Fibroblast of lung (primary cell): ENCODE measurements at regions not wholly inside any gene's neighbourhood (a gene's known extent, or its start where the extent isn't known, plus 50 kb on each side); places are given as distances from the start of the nearest gene placed in this dataset.

Source experiments
- DNase-seq, 2 donors: peaks; one replicate each; pipeline versions ENCODE4 v3.0.0 to v3.0.0-alpha.2; 2010; ENCODE audit warnings: low read depth in 2 of 2
- H2AFZ ChIP-seq: 2 replicates; pipeline ENCODE4 v1.5.1; 2012; ENCODE audit warnings: low read length, control low read depth, inconsistent platforms
- H3K27ac ChIP-seq: 2 replicates; pipeline ENCODE4 v1.5.1; 2011; ENCODE audit warnings: low read length, control low read depth; ENCODE audit not compliant: insufficient read depth
- H3K27me3 ChIP-seq: 2 replicates; pipeline ENCODE4 v1.5.1; 2011; ENCODE audit warnings: mild to moderate bottlenecking, low read length; ENCODE audit not compliant: control insufficient read depth, insufficient read depth
- H3K36me3 ChIP-seq: 2 replicates; pipeline ENCODE4 v1.5.1; 2011; ENCODE audit warnings: low read length; ENCODE audit not compliant: control insufficient read depth, insufficient read depth
- H3K4me1 ChIP-seq: 2 replicates; pipeline ENCODE4 v1.5.1; 2011; ENCODE audit warnings: low read length; ENCODE audit not compliant: control insufficient read depth, insufficient read depth; ENCODE audit errors: extremely low read depth
- H3K4me2 ChIP-seq: 2 replicates; pipeline ENCODE4 v1.5.1; 2011; ENCODE audit warnings: low read length, control low read depth; ENCODE audit not compliant: insufficient read depth; ENCODE audit errors: extremely low read depth
- H3K4me3 ChIP-seq, 4 experiments: fragments of 200-600 bp in 1 of 4; sonication (generic) in 1 of 4; replicated peaks in 1 of 4; 2 replicates each; pipeline ENCODE4 v1.5.1; 2011 to 2016; ENCODE audit warnings: low read length in 4 of 4, low read depth in 3 of 4, mild to moderate bottlenecking in 3 of 4, control low read depth in 2 of 4, inconsistent platforms in 1 of 4, mixed read lengths in 1 of 4; ENCODE audit not compliant: insufficient read depth in 1 of 4; ENCODE audit errors: control extremely low read depth in 1 of 4
- H3K79me2 ChIP-seq: 2 replicates; pipeline ENCODE4 v1.5.1; 2012; ENCODE audit warnings: mild to moderate bottlenecking, low read length, inconsistent platforms; ENCODE audit not compliant: control insufficient read depth, insufficient read depth
- H3K9ac ChIP-seq: 2 replicates; pipeline ENCODE4 v1.5.1; 2011; ENCODE audit warnings: mild to moderate bottlenecking, low read length, control low read depth; ENCODE audit not compliant: insufficient read depth
- H3K9me3 ChIP-seq: 2 replicates; pipeline ENCODE4 v1.5.1; 2012; ENCODE audit warnings: low read depth, low read length; ENCODE audit not compliant: control insufficient read depth, insufficient read depth
- H4K20me1 ChIP-seq: 2 replicates; pipeline ENCODE4 v1.5.1; 2011; ENCODE audit warnings: low read length; ENCODE audit not compliant: control insufficient read depth, insufficient read depth; ENCODE audit errors: extremely low read depth
- EZH2 ChIP-seq: IDR thresholded peaks from 2 replicates; pipeline ENCODE4 v1.5.1; 2012; ENCODE audit warnings: low read length, control low read depth, mild to moderate bottlenecking; ENCODE audit errors: missing control alignments
- TF ChIP-seq, protein P1 (sequence below), 2 donors: IDR thresholded peaks in 1 of 2; conservative IDR thresholded peaks in 1 of 2; 1 replicate in 1 of 2; 2 replicates in 1 of 2; pipeline ENCODE4 v1.5.1; 2011 to 2012; ENCODE audit warnings: low read length in 2 of 2, control low read depth in 1 of 2, inconsistent platforms in 1 of 2, low read depth in 1 of 2, mild to moderate bottlenecking in 1 of 2

DNA sequence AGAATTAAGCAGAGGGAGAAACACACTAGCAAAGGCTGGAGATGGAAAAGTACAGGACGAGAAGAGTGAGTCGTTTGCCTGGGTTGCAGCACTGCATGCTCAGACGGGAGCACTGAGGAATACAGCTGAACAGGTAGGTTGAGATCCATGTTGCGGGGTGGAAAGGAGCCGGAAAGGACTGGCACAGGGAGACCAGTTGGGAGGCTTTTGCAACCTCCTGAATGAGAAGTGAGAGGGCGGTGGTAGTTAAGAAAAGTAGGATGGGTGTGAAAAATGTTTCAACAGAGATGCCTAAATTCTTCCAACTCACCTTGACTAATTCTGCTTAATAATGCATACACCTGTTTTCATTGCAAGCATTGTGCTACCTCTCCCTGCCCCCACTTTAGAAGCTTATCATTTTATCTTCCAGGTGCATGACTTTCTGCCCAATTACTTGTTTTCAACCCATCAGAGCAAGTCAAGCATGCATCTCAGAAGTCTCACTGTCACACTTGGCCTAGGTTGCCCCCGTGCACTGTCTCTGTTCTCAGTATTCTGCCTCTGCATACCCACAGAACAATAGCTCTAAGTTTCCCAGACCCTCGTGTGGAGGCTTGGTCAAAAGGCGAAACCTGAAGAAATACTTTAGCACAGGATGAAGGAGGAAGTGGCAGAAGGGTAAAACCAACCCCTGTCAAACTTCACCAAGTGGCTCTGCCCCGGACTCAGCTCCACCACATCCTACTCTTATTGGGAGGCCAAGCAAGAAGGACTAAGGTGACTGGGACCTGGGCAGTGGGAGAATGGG lies 199.3 kb upstream of the BCL6 start:
- no peaks in the 10 kb centered on the region for H3K27me3 ChIP-seq
- peaks cover 5% of the 10 kb centered on the region for H3K4me1 ChIP-seq
- no peak overlapping the region for H3K4me2 ChIP-seq
- H3K27ac ChIP-seq = no peak overlapping the region
- no peaks in the 10 kb centered on the region for H3K9me3 ChIP-seq
- no peak overlapping the region for H3K9ac ChIP-seq
- no peak overlapping the region for H2AFZ ChIP-seq
- no peak for TF ChIP-seq EZH2
- TF ChIP-seq, protein P1, sequence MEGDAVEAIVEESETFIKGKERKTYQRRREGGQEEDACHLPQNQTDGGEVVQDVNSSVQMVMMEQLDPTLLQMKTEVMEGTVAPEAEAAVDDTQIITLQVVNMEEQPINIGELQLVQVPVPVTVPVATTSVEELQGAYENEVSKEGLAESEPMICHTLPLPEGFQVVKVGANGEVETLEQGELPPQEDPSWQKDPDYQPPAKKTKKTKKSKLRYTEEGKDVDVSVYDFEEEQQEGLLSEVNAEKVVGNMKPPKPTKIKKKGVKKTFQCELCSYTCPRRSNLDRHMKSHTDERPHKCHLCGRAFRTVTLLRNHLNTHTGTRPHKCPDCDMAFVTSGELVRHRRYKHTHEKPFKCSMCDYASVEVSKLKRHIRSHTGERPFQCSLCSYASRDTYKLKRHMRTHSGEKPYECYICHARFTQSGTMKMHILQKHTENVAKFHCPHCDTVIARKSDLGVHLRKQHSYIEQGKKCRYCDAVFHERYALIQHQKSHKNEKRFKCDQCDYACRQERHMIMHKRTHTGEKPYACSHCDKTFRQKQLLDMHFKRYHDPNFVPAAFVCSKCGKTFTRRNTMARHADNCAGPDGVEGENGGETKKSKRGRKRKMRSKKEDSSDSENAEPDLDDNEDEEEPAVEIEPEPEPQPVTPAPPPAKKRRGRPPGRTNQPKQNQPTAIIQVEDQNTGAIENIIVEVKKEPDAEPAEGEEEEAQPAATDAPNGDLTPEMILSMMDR (conservative IDR thresholded peaks at IDR 0.05 in 1 of 2, IDR thresholded peaks at IDR 0.05 in 1 of 2; ENCODE audit: low read depth in 1 of 2, low read length in 2 of 2) = no peak
- DNase-seq = no peak
- H3K79me2 ChIP-seq = no peaks in the 10 kb centered on the region
- H3K4me3 ChIP-seq = no peak overlapping the region
- H3K36me3 ChIP-seq = no peaks in the 10 kb centered on the region
- no peaks in the 10 kb centered on the region for H4K20me1 ChIP-seq

DNA sequence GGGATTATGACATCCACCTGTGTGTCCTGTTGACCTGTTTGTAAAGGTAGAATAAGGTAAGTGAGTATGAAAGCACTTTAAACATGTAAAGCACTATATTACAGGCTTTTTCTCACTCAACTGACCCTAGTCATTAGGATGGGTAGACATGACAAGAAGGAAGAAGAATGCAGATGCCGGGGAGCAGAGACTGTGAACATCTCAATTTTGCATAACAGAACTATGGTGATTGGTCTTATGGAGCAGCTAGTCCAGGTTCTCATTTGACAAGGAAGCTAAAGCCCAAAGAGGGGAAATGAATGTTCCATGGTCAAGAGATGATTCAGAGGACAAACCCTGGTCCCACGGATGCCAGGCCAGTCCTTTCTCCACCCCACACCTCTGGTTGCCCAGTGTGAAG lies 200.1 kb upstream of the BCL6 start:
- Histone ChIP-seq H3K4me1 (peaks cover 5% of the 10 kb centered on the region), H4K20me1 (no peaks in the 10 kb centered on the region), H3K27ac (no peak overlapping the region), H3K36me3 (no peaks in the 10 kb centered on the region), H3K27me3 (no peaks in the 10 kb centered on the region), H3K4me3 (no peak overlapping the region), H2AFZ (no peak overlapping the region), H3K79me2 (no peaks in the 10 kb centered on the region), H3K9ac (no peak overlapping the region), H3K9me3 (no peaks in the 10 kb centered on the region), H3K4me2 (no peak overlapping the region)
- DNase-seq = no peak
- TF ChIP-seq, protein P1 (conservative IDR thresholded peaks at IDR 0.05 in 1 of 2, IDR thresholded peaks at IDR 0.05 in 1 of 2; ENCODE audit: low read depth in 1 of 2, low read length in 2 of 2) = no peak
- TF ChIP-seq EZH2 = no peak

DNA sequence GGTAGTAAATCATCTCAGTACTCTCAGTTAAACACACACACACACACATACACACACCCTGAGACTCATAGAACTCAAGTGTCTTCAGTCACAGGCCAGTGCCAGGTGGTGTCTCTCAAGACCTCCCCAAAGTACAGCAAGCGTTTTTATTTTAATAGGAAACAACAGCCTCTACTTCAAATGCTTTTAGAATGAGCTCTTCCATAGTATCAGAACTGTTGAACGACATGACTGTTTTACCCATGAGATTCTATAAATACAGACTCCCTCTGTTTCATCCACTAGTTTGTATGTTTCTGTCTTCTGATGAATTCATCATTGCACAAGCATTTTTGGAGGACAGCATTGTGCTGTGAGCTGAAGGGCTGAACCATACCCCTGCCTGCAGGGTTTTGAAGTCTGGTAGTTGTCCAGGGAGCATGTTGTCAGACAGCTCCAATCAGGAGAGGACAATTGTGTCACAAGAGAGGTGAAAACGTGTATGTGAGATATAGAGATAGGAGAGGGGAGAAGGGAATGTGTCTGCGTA lies 201.0 kb upstream of the BCL6 start:
- no peak overlapping the region for H3K27ac ChIP-seq
- H3K4me1 ChIP-seq = peaks cover 5% of the 10 kb centered on the region

More for the DNA sequence above, 201.0 kb upstream of the BCL6 start:
- Histone ChIP-seq H3K36me3 (no peaks in the 10 kb centered on the region), H3K27me3 (no peaks in the 10 kb centered on the region), H3K9me3 (no peaks in the 10 kb centered on the region), H3K79me2 (no peaks in the 10 kb centered on the region), H4K20me1 (no peaks in the 10 kb centered on the region), H3K9ac (no peak overlapping the region), H3K4me3 (no peak overlapping the region), H2AFZ (no peak overlapping the region), H3K4me2 (no peak overlapping the region)
- DNase-seq = peak; percentile 63 to 65
- TF ChIP-seq EZH2 = no peak
- TF ChIP-seq, protein P1 (conservative IDR thresholded peaks at IDR 0.05 in 1 of 2, IDR thresholded peaks at IDR 0.05 in 1 of 2; ENCODE audit: low read depth in 1 of 2, low read length in 2 of 2) = no peak
